Left hindlimb (tissue), 1 donor: ENCODE measurements at regions not wholly inside any gene's neighbourhood (a gene's known extent, or its start where the extent isn't known, plus 50 kb on each side); places are given as distances from the start of the nearest gene placed in this dataset.

Experiments
- DNase-seq: peaks from one replicate; pipeline ENCODE4 v3.0.0-alpha.2; 2018

- no peak for DNase-seq
Measured at GRCh38 chr4:38230821-38231563, 270.8 kb downstream of the PTTG2 start.

DNA sequence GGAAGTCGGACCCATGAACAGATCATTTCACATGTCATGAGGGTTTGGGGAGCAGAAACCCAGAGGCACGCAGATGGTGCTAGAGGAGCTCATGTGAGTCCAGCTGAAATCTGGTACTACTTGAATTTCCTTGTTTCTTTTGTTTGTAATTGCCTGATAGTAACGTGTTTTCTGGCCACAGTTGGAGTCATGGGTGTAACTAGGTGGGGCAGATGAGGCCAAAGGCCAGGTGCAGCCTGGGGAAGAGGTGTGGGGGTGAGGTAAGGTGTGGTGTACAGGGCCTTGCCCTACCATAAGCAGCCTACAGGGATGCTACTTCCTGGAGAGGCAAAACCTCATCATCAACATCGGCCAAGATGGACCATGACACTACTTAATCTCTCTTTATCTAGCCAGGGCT lies 271.4 kb downstream of the PTTG2 start:
- DNase-seq, result no peak

DNA sequence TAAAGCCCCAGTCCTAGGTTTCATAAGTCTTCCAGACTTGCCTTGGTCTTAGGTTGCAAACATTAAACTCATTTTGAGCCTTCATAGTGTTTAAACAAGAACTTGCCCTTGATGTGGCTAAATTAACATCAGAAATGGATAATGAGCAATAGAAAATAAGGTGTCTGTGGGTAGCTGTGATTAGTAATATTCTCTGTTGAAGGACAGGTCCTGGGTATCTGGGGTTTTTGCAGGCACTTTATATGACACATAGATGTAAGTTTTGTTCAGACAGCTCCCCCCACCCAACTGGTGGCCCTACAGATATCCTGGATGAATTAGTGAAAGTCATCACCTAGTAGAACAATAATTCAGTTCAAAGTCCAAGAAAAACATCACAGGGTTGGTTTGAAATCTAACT lies 272.5 kb downstream of the PTTG2 start:
- no peak for DNase-seq

DNA sequence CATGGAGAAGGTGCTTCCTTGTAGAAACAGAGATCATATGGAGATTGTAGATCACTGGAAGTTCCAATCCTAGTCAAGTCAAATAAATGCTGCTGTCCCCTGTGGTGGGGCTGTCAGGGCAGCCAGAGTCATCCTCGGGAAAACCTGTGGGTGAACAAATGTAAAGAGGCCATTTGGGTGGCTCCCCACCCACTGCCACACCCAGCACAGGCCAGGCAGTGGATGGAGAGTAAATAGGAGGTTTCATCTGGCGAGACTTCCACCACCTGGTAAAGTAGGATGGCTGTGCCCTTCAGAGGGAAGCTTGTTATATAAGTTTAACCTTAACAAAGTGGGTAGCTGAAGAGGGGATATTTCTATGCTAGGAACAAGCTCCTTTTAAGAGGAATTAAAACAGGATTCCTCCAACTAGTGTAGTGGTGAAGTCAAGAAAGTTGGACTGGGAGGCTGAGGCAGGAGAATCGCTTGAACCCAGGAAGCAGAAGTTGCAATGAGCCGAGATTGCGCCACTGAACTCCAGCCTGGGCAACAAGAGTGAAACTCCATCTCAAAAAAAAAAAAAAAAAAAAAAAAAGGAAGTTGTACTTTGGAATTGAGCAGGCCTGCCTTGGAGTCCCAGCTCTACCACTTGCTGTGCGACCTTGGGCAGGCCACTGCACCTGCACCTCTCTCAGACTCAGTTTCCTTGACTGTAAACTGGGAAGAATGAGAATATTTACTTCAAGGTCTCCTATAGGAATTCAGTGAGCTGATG lies 273.7 kb downstream of the PTTG2 start:
- no peak for DNase-seq

GRCh38 chr4:38235354-38235753 lies 275.2 kb downstream of the PTTG2 start:
- no peak for DNase-seq

GRCh38 chr4:38236003-38236402 lies 275.8 kb downstream of the PTTG2 start:
- no peak for DNase-seq

DNA sequence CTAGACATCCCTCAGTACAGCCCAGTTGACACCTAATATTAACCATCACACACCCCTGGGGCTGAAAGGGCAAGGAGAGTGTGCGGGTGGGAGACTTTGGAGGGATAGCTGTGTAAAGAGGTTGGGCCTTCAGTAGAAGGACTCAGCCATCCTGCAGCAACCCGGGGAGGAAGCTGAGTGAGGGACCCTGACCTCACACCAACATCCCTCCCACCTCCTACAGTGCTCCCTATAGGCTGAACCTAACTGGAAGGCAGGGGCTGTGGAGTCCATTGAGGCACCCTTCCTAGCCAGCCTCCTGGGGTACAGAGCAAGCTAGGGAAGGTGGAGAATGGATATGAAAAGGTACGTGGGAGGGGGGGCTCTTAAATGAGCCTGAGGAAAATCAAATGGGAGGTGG lies 276.3 kb downstream of the PTTG2 start:
- DNase-seq, result no peak

DNA sequence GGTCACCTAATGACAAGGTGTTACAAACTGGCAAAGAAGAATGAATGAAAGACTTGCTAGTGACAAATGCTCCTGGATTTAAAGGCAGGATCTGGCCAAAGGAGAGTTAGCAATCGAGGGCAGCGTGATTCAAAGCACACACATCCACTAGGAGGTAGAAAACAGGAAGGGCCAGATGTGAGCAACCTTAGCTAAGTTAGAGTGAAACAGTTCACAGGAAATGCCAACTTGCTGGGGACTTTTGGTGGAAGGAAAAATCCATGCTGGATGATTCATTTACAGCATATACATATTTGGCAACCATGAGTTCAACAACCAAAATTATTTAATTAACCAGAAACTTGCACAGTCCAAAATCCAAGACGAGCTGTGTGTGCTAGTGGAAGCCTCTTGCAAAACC lies 276.9 kb downstream of the PTTG2 start:
- DNase-seq, result no peak

- DNase-seq, result no peak
Measured at GRCh38 chr4:38241541-38241940, 281.3 kb downstream of the PTTG2 start.

GRCh38 chr4:38242101-38242500 lies 281.9 kb downstream of the PTTG2 start:
- DNase-seq, result no peak

DNA sequence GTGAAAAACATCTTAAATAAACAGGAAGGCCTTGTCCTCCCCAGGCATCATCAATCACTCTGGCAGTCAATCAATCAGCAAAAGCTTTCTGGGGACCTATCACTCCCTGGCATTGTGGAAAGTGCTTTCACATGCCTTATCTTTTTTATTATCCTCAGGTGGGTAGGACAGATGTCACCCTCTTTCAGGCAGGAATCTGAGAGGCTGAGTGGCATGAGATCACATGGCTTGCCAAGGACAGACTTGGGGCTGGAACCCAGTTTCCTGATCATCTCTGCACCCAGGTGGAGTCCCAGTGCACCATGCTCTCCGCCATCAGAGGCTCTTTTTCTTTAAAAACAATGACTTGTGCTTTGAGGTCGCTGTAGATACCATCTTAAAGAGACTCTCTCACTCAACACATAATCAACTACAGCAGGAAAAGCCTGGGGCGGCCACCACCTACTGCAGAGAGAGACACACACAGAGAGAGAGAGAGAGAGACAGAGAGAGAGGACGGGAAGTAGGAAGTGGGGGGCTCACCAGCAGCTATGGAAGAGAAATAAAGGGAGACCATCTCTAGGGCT lies 282.7 kb downstream of the PTTG2 start:
- no peak for DNase-seq

DNA sequence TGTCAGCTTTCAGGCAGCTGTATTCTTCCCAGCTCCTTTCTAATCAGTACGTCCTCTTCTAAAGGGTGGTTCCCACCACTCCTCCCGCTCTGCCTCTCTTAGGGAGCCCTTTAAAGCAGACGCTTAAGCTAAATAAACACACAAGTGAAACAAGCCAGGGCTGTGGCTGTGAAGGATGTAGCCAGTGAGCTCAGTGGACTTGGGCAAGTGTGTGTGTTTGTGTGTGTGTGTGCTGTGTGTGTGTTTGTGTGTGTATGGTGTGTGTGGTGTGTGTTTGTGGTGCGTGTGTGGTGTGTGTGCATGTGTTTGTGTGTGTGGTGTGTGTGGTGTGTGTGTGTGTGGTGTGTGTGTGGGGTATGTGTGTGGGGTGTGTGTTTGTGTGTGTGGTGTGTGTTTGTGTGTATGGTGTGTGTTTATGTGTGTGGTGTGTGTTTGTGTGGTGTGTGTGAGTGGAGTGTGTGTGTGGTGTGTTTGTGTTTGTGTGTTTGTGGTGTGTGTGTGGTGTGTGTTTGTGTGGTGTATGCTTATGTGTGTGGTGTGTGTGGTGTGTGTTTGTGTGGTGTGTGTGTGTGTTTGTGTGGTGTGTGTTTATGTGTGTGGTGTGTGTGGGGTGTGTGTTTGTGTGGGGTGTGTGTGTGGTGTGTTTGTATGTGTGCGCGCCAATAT lies 283.3 kb downstream of the PTTG2 start:
- DNase-seq, result no peak

- no peak for DNase-seq
Measured at GRCh38 chr4:38254825-38255224, 294.6 kb downstream of the PTTG2 start.

DNA sequence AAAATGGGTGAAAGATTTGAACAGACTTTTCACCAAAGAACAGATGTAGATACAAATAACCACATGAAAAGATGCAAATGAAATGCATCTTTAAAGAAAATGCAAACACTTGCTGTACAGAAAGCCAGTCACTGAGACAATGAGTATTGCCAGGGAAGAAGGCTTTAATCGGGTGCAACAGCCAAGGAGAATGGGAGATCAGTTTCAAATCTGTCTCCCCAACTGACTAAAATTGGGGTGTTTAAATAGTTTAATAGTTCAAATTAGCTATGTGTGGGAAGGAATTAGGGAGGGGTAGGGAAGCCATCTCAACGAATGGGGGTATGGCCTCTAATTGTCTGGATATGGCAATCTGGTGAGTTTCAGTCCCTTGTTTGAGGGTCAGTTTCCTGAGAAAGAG lies 295.4 kb downstream of the PTTG2 start:
- no peak for DNase-seq

GRCh38 chr4:38266616-38267015 lies 306.4 kb downstream of the PTTG2 start:
- DNase-seq, result no peak

DNA sequence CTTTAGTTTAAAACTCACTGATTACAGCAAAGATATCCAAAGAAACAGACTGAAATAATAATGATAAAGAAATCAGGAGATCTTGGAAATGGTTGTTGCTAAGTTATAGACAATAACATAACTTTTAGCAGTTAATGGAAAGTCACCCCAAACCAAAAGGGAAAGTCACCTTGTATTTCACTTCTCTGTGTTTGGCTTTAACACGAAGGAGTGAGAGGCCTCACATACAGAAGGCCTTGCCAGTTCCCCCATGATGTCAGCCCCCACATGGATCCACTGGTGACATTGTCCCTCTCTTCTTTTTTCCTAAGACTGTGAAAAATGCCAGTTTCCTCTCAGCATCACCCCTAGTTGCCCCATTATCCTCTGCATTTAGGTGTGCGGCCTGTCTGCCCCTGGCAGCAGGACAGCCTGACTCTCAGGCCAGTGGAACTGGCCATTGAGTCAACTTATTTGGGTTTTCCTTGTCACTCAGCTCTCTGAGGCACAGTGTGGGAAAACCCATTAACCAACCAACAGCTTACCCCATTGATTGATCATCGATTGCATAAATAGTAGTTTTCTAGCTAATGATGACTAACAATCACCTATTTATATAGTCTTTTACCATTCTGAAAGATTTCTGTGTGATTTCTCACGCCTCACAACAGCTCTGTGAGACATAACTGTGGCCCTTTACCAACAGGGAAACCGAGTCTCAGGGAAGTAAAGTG lies 308.1 kb downstream of the PTTG2 start:
- no peak for DNase-seq

DNA sequence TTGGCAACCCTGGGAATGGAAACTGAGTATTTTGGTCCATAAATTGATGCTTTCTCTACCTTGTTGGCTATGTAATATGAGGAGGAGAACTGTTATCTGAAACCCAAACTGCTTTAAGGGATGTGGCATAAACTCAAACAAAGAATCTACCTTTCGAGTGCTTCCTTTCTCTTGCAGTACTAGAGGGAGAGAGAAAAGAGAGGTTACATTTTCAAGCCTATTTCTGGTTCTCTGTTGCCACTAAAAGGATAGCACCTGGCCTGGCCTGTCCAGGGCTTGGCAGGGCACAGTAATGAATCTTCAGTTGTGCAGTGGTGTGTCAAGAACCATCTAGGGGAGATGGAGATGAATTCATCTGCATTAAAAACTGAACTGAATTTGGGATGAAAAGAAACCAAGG lies 308.6 kb downstream of the PTTG2 start:
- DNase-seq, result no peak

DNA sequence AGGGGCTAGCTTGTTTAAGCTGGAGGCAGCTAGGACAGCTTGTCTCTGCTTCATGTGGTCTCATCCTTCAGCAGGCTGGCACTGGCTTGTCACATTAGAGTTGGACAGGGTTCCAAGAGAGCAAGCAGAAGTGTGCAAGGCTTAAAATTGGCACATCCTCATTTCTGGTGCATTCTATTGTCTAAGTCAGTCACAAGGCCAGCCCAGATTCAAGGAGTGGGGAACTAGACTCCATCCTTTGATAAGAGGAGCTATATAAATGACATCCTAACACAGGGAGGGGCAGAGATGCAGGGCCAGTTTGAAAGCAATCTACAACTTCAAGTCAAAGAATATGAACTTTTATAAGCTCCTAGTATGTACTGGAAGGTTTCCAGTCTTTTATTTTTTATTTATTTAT lies 313.2 kb downstream of the PTTG2 start:
- no peak for DNase-seq

- DNase-seq, result no peak
Measured at GRCh38 chr4:38275331-38276100, 315.3 kb downstream of the PTTG2 start.

DNA sequence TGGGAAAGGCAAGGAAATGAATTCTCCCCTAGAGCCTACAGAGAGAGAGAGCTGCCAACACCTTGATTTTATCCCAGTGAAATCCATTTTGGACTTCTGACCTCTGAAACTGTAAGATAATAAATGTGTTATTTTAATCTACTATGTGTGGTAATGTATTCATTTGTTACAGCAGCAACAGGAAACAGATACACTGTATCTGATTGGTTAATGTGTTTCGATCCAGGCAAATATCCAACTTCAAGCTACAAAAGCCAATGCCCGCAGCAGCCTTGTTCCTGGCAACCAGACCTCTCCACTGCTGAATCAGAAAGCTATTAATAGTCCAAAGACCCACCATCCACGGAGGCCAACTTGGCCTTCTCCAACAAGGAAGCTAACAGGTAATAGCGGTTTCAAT lies 318.1 kb downstream of the PTTG2 start:
- DNase-seq, result no peak

DNA sequence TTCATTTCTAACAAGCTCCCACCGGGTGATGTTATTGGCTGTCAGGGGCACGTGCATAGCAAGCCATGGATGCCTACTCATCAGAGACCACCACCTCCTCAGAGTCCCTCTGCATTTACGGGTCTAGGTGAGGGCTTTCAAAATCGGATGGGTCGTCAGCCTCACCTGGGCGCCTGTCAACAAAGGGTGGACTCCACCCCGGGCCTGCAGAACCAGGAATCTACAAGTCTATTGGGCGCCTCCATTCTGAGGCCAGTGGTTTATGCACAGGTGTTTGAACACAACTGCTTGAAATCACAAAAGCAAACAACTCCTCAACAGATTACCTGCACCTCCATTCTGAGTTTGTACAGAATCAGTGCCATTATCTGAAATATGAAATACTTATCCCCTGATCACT lies 318.9 kb downstream of the PTTG2 start:
- no peak for DNase-seq

DNA sequence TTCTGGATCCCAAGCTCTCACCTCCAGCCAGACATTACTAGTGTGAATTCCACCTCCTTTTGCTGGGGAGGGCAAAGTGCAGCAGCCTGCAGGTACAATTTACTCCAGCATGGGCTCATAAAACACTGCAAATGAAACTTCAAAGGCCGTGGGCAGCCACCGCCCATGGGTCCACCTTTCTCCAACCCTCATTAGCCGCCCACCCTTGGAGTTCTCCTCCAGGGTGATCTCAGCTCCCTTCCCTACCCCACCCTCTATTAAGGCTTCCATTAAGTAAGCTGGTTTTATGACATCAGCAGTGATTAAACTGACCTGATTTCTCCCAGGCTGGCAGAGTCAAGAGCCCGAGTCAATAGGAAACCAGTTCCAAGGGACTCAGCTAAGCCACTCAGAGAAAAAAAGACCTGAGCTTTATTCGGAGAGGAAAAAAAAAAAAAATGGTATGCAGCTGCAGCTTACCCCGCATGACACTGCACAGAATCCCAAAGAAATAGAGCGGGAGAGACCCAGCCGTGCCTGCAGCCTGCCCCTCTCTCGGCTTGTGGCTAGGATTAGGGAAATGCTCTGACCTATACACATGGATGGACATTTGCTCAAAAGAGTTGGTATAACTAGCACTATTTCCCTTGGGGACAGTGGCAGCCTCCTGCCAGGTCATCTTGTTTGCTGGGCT lies 319.6 kb downstream of the PTTG2 start:
- no peak for DNase-seq
